ENCODE measurements at regions not wholly inside any gene's neighbourhood (a gene's known extent, or its start where the extent isn't known, plus 50 kb on each side); places are given as distances from the start of the nearest gene placed in this dataset.
A peak's percentile ranks its signal among the peaks of the same experiment; 100 is the strongest.

DNA sequence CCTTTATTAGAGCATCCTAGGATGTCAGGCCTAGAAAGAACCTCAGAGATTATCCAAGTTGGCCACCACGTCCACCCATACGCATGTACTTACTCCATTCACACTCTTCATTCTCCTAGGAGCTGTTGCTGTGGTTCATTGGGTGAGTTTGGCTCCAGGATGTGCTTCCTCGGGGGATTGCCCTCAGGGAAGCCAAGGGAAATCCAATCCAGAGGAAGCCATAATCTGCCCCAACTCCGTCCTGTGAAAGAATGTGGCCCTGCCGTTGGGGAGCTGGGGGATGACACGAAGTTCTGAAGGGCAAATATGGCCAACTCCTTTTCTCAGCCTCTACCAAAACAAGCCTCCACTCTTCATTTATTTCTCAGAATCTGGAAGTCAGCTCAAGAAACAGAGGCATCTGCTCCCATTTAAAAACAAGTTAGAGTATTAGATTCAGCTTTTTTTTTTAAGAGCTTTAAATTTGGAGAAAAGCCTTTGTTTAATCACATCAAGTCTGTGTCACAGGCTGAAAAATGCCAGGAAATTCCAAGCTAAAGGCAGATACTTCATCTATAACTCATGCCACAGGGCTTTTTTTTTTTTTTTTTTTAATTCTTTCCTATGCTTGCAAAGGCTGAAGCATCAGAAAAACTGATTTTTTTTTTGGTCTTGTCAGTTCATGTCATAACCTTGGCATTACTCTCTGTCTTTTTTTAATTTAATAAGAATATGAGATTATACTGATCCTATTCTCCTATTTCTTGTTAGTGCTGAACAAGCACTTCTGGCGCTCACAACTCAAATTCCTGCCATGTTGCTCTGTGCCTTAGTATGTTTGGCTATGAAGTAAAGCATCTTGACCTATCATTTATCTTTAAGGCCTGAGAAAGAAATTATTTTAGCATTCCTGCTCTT lies 480.9 kb upstream of the MARCKS start (continued):
- TF ChIP-seq, protein P1, sequence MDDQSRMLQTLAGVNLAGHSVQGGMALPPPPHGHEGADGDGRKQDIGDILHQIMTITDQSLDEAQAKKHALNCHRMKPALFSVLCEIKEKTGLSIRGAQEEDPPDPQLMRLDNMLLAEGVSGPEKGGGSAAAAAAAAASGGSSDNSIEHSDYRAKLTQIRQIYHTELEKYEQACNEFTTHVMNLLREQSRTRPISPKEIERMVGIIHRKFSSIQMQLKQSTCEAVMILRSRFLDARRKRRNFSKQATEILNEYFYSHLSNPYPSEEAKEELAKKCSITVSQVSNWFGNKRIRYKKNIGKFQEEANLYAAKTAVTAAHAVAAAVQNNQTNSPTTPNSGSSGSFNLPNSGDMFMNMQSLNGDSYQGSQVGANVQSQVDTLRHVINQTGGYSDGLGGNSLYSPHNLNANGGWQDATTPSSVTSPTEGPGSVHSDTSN (IDR thresholded peaks at IDR 0.05), result peak; percentile 81
- TF ChIP-seq, protein P2, sequence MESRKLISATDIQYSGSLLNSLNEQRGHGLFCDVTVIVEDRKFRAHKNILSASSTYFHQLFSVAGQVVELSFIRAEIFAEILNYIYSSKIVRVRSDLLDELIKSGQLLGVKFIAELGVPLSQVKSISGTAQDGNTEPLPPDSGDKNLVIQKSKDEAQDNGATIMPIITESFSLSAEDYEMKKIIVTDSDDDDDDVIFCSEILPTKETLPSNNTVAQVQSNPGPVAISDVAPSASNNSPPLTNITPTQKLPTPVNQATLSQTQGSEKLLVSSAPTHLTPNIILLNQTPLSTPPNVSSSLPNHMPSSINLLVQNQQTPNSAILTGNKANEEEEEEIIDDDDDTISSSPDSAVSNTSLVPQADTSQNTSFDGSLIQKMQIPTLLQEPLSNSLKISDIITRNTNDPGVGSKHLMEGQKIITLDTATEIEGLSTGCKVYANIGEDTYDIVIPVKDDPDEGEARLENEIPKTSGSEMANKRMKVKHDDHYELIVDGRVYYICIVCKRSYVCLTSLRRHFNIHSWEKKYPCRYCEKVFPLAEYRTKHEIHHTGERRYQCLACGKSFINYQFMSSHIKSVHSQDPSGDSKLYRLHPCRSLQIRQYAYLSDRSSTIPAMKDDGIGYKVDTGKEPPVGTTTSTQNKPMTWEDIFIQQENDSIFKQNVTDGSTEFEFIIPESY (IDR thresholded peaks at IDR 0.05; ENCODE audit: borderline replicate concordance, low read depth), result 0 out of 2 replicates have a peak, but pooled peaks have one; percentile 37
- TF ChIP-seq GATA2 (CRISPR knock-in tag; IDR thresholded peaks at IDR 0.05), result no peak
- peak; percentile 92 for TF ChIP-seq TEAD4 (IDR thresholded peaks at IDR 0.05; ENCODE audit: borderline replicate concordance, insufficient read depth)
- no peak; the same call in 1 of the 2 replicates for TF ChIP-seq POLR2AphosphoS5 (IDR thresholded peaks at IDR 0.05; ENCODE audit: low read depth, low read length)
- TF ChIP-seq EP300 (IDR thresholded peaks at IDR 0.05; ENCODE audit: borderline replicate concordance in 1 of 2, low read depth in 1 of 2, low read length in 1 of 2), result peak; percentile 35 to 92
- TF ChIP-seq MEF2A (IDR thresholded peaks at IDR 0.05; ENCODE audit: borderline replicate concordance, low read depth), result peak; percentile 52; the same call in 1 of the 2 replicates
- TF ChIP-seq YY1 (IDR thresholded peaks at IDR 0.05; ENCODE audit: low read depth), result 0 out of 2 replicates have a peak, but pooled peaks have one; percentile 49
- no peak for TF ChIP-seq EZH2phosphoT487 (IDR thresholded peaks at IDR 0.05; ENCODE audit: borderline replicate concordance, low read depth)
- no peak for TF ChIP-seq RCOR1 (IDR thresholded peaks at IDR 0.05; ENCODE audit: low read length)

DNA sequence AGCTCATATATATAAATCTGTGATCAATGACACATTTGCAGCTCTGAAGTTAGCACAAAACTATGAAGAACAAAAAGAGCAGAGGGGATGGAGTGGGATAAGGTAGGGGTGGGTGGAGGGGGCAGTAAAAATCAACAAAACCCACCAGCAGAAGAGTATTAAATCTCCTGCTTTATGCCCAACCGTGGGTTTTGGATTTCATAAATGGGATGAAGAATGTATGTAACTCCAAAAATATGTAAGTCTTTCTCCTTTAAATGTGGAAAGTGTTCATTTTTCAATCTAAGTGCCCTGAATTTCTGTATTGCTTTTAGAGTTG lies 480.3 kb upstream of the MARCKS start:
- Histone ChIP-seq H3K27me3 (ENCODE audit: insufficient read depth) (no peaks in the 10 kb centered on the region), H4K20me1 (ENCODE audit: insufficient read depth) (no peaks in the 10 kb centered on the region), H3K9me3 (no peaks in the 10 kb centered on the region), H3K4me1 (ENCODE audit: control insufficient read depth in 1 of 2, insufficient read depth in 2 of 2, low read depth in 1 of 2, low read length in 1 of 2) (peaks cover 5 to 36% of the 10 kb centered on the region in 2 experiments), H3F3A (replicated peaks; ENCODE audit: insufficient read depth) (peaks cover 55% of the 10 kb centered on the region), H3K27ac (ENCODE audit: low read depth in 2 of 2, low read length in 1 of 2) (peak overlapping the region; percentile 95 to 97), H3K9ac (peak overlapping the region; percentile 75; the same call in 1 of the 2 replicates), H2AFZ (ENCODE audit: low read depth) (peak overlapping the region; percentile 33; the same call in 1 of the 2 replicates), H3K36me3 (replicated peaks in 1 of 2; ENCODE audit: control insufficient read depth in 1 of 2, insufficient read depth in 2 of 2, low read length in 1 of 2) (peaks cover 8 to 13% of the 10 kb centered on the region in 2 experiments), H3K79me2 (ENCODE audit: insufficient read depth) (peaks cover 41% of the 10 kb centered on the region), H3K4me3 (ENCODE audit: low read depth in 2 of 2, low read length in 1 of 2) (no peak overlapping the region), H3K4me2 (peak overlapping the region; percentile 82), H3K9me2 (no peaks in the 10 kb centered on the region)
- 43% methylated on average over 1 of the region's 1 CpG for WGBS (ENCODE audit: low lambda C conversion rate)
- TF ChIP-seq GABPA (IDR thresholded peaks at IDR 0.05; ENCODE audit: low read depth) (no peak), RFX5 (IDR thresholded peaks at IDR 0.05; ENCODE audit: low read length) (no peak), FOXM1 (IDR thresholded peaks at IDR 0.05; ENCODE audit: low read depth) (no peak), FOSL2 (IDR thresholded peaks at IDR 0.05; ENCODE audit: borderline replicate concordance, low read depth) (no peak), SIN3A (IDR thresholded peaks at IDR 0.05; ENCODE audit: borderline replicate concordance, low read depth, low read length) (no peak), MXI1 (IDR thresholded peaks at IDR 0.05; ENCODE audit: low read depth, low read length) (no peak), JUND (IDR thresholded peaks at IDR 0.05) (no peak), EP300 (IDR thresholded peaks at IDR 0.05; ENCODE audit: borderline replicate concordance in 1 of 2, low read depth in 1 of 2, low read length in 1 of 2) (no peak), TCF12 (IDR thresholded peaks at IDR 0.05) (no peak), TAF1 (IDR thresholded peaks at IDR 0.05; ENCODE audit: borderline replicate concordance, low read depth, low read length) (no peak), RCOR1 (IDR thresholded peaks at IDR 0.05; ENCODE audit: low read length) (no peak), SMC3 (IDR thresholded peaks at IDR 0.05; ENCODE audit: low read depth, low read length) (no peak)
- TF ChIP-seq, protein P3, sequence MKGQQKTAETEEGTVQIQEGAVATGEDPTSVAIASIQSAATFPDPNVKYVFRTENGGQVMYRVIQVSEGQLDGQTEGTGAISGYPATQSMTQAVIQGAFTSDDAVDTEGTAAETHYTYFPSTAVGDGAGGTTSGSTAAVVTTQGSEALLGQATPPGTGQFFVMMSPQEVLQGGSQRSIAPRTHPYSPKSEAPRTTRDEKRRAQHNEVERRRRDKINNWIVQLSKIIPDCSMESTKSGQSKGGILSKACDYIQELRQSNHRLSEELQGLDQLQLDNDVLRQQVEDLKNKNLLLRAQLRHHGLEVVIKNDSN (IDR thresholded peaks at IDR 0.05; ENCODE audit: borderline replicate concordance, low read depth), result no peak
- TF ChIP-seq, protein P4, sequence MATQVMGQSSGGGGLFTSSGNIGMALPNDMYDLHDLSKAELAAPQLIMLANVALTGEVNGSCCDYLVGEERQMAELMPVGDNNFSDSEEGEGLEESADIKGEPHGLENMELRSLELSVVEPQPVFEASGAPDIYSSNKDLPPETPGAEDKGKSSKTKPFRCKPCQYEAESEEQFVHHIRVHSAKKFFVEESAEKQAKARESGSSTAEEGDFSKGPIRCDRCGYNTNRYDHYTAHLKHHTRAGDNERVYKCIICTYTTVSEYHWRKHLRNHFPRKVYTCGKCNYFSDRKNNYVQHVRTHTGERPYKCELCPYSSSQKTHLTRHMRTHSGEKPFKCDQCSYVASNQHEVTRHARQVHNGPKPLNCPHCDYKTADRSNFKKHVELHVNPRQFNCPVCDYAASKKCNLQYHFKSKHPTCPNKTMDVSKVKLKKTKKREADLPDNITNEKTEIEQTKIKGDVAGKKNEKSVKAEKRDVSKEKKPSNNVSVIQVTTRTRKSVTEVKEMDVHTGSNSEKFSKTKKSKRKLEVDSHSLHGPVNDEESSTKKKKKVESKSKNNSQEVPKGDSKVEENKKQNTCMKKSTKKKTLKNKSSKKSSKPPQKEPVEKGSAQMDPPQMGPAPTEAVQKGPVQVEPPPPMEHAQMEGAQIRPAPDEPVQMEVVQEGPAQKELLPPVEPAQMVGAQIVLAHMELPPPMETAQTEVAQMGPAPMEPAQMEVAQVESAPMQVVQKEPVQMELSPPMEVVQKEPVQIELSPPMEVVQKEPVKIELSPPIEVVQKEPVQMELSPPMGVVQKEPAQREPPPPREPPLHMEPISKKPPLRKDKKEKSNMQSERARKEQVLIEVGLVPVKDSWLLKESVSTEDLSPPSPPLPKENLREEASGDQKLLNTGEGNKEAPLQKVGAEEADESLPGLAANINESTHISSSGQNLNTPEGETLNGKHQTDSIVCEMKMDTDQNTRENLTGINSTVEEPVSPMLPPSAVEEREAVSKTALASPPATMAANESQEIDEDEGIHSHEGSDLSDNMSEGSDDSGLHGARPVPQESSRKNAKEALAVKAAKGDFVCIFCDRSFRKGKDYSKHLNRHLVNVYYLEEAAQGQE (IDR thresholded peaks at IDR 0.05; ENCODE audit: low read depth, low read length), result no peak
- POLR2A ChIA-PET, result no interaction called here
- no peak for DNase-seq
- CTCF ChIA-PET, result interaction anchor here (1.2 kb wide), 1 partner anchor 482 kb away, joined by 3 read pairs; no protein-coding TSS in a partner anchor

Measured in SK-N-SH (cell line).